ENCODE measurements at regions not wholly inside any gene's neighbourhood (a gene's known extent, or its start where the extent isn't known, plus 50 kb on each side); places are given as distances from the start of the nearest gene placed in this dataset.

DNA sequence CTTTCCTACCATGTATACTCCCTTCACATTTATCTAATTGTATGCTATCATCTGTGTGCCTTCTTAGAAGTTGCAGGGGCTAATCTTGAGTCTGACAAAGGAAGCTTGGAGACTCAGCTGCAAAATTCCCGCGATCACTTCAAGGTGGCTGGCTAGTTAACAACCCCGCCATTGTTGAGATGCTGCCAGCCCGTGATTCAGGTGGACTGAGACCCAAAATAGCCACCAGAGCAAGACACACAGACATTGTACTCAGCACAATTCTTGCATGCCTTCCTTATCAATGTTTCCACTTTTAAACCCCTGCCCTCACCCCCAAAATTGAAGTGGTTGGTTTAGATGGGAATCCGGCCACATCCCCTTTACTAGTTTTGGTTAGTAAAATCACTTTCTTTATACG lies 225.8 kb upstream of the ZNF717 start:
- DNase-seq = no peak

- DNase-seq = no peak
Measured at GRCh38 chr3:76015496-76015895, 230.1 kb upstream of the ZNF717 start.

- no peak for DNase-seq
Measured at GRCh38 chr3:76016111-76016510, 230.8 kb upstream of the ZNF717 start.

GRCh38 chr3:76016769-76017439 lies 231.6 kb upstream of the ZNF717 start:
- no peak for DNase-seq

DNA sequence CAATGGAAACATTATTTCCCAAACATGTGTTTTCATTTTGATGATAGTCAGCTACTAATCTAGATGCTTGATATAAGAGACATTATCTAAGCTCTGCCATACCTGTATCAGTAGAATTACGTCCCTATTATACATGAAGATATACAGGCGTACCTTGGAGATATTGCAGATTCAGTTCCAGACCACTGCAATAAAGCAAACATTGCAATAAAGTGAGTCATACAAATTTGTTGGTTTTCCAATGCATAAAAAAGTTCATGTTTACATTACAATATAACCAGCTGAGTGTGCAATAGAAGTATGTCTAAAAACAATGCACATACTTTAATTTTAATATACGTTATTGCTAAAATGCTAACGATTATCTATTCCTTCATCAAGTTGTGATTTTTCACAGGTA lies 236.0 kb upstream of the ZNF717 start:
- no peak for DNase-seq

DNA sequence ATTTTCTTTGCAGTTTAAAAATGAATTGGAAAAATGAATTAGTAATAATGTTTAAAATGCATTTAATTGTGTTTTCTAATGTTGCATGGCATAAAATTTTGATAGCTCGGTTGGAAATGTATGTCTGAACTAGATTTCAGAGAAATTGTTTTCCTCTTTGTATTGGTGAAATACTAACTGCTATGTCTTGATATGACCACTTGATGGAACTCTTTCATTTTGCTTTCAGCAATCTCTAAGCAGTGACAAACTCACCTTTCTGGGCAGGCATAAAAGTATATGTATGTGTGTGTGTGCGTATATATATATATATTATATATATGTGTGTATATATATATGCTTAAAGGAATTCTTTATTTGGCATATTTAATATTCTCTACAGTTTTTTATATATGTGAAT lies 239.3 kb upstream of the ZNF717 start:
- DNase-seq = no peak

DNA sequence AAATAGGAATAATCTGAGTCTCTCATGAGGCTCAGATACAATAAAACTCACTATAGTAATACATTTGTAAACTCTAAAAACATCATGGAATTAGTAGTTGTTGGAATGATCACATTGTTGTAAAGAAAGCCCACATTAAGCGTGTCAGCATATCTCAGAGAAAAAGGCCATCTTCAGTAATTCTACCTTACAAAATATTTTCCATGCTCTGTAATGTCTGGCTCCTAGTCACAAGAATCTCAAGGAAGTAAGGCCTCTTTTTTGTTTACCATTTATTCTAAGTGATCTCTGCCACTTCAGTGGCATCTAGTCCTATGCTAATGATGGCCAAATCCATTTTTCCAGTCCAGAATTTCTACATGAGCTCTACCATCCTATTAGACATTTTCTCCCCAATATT lies 240.2 kb upstream of the ZNF717 start:
- DNase-seq = no peak

DNA sequence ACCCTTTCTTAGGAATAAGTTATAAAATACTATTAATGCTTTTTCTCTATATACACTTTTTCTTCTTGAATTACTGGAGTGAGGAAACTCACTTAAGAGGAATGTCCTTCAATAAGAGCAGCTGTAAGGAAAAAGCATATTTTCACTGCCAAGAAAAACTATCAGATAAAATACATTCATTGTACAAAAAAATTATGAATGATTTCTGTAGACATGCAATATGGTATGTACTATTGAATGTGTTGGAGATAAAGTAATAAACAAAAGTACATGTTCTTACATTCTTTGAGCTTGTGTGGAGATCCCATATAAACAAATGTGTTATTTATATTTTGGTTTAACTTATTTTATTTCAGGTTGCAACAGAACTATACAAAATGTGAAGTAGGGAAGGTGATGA lies 241.0 kb upstream of the ZNF717 start:
- no peak for DNase-seq

- DNase-seq = no peak
Measured at GRCh38 chr3:76028774-76029173, 243.4 kb upstream of the ZNF717 start.

- no peak for DNase-seq
Measured at GRCh38 chr3:76034649-76035048, 249.3 kb upstream of the ZNF717 start.

GRCh38 chr3:76035117-76035516 lies 249.8 kb upstream of the ZNF717 start:
- no peak for DNase-seq

DNA sequence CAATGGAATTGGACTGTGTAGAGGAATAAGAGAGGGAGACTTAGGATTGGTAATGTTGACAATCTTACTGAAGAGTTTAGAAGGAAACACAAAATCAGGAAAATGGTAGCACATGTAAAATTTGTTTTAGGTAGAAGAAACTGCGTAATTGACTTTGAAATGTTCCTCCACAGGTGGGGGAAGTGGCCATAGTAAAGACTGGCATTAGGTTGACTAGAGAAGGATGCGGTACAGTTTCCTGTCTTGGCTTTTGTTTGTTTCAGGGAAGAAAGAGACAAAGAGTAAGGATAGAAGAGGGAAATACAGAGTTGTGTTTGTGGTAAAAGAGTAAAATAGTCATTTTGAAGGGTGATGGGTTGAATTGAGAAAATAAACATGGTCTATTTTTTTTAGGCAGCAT lies 253.6 kb upstream of the ZNF717 start:
- DNase-seq = no peak

DNA sequence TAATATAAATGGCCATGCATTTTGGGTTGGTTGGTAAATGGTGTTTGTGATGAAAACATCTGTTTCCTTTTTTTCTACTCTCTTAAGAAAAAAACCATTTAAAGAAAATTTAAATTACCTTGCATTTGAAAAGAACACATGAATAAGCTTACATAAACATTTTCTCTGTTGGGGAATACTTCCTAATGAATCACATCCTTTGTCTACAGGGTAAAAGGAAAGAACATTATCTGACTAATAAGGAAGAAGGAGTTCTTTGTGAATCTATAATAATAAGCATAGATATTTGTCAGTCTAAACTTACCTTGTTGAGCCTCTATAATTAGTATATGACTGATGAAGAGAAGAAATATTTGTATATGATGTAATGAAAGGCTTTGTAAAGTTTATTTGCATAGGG lies 254.1 kb upstream of the ZNF717 start:
- no peak for DNase-seq

- no peak for DNase-seq
Measured at GRCh38 chr3:76040946-76041345, 255.6 kb upstream of the ZNF717 start.

DNA sequence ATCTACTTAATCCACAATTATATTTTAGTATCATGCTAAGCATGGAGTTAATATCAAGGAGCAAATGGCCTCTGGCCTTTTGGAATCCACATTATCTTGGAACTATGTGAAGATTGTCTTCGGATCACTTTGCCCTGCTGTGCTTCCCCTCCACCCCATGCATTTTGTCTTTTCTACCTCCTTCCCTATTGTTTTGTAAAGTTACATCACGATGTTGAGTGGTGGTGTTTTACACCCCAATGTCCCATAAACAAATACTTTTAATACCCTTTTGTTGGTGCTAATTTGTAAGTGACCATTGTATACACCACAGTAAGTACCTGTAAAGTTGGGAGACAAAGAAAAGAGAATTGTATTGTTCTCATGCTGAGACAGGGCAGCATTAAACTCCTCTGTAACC lies 258.4 kb upstream of the ZNF717 start:
- DNase-seq = no peak

DNA sequence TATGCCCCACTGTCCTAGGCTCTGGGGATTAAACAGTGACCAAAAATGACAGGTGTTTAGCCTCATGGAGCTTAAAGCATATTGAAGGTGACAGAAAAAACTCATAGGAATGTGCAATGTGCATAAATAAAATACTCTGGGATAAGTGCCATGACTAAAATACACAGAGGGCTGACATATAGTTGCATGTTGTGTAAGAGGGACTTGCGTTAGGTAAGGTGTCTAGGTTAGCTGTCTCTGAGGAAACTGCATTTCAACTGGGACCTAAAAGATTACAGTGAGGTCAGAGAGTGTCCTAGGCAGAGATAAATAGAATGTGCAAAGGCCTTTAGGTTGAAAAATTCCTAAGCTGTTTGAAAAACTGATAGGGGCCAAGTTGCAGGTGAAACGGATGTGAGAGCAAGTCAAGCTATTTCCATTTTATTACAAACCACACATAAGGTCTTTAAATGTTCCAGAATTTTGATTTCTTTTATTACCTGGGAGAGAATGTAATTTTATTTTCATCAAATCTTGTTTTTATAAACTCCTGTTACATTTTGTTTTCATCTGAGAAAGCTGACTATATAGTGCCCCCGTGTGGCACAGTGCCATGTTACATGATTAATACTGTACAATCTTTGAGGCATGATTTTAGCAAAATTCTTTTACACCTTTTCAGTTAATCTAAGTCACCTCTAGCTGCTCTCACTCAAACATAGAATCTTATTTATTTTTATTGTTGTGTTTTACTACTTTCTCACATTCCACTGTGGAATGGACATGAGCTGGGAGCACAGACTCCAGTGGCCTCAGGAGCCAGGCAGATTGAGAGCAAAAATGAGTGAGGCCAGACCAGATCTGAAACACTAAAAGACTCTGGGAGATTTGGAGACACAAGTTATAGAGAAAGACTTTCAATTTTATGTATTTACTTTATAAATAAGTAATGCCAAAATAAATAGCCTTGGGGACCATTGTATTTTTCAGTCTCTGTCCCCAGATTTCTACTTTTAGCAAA lies 259.6 kb upstream of the ZNF717 start:
- DNase-seq = peak; percentile 8

GRCh38 chr3:76047368-76047767 lies 262.0 kb upstream of the ZNF717 start:
- DNase-seq = no peak

GRCh38 chr3:76049776-76050175 lies 264.4 kb upstream of the ZNF717 start:
- no peak for DNase-seq

- DNase-seq = no peak
Measured at GRCh38 chr3:76051145-76051544, 265.8 kb upstream of the ZNF717 start.

DNA sequence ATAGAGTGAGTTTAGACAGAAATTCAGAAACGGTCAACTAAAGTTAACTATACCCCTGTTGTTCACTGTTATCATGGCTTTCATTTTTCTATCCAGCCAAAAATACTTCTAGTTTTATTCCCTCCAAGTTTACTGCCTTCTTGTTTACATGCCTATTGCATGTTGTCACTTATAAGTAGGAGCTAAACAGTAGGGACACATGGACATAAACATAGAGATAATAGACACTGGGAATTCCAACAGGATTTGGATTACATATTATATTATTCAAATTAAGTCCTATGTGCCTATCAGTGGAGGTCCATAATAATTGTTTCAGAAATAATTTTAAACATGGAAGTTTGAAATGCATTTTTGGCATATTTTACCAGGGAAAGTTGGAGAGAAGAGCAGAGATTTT lies 269.1 kb upstream of the ZNF717 start:
- DNase-seq = no peak

DNA sequence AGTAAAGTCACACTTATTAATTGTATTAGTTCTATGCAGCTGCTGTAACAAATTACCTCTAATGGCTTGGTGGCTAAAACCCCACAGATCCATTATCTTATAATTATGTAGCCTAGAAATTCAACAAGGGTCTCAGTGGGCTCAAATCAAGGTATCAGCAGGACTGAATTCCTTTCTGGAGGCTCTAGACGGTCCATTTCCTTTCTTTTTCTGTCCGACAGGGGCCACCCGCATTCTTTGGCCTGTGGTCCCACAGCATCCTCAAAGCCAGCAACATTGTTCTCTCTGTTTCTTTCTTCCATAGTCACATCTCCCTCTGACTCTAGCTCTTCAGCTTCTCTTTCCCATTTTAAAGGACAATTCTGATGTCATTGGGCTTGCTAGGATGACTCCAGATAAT lies 276.3 kb upstream of the ZNF717 start:
- DNase-seq = no peak

DNA sequence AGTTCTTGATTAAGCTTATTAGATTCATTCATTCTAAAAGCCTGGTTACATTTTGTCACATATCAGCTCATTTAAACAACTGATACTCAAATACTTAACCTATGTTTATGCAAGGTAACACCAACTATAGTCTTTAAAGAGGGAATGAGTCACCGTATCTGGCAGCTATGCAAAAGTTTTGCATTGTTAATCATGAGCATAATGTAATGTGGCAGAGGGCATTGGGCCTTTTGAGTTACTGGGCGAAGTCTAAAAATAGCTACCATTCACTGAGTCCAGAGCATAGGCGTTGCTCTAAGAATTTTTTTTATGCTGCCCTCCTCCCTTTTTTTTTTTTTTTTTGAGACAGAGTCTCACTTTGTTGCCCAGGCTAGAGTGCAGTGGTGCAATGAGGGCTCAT lies 277.7 kb upstream of the ZNF717 start:
- no peak for DNase-seq

GRCh38 chr3:76063811-76064210 lies 278.5 kb upstream of the ZNF717 start:
- DNase-seq = no peak

- DNase-seq = no peak
Measured at GRCh38 chr3:76065964-76066363, 280.6 kb upstream of the ZNF717 start.
